Ectodermal cell (in vitro differentiated cells): ENCODE measurements at regions not wholly inside any gene's neighbourhood (a gene's known extent, or its start where the extent isn't known, plus 50 kb on each side); places are given as distances from the start of the nearest gene placed in this dataset.
"Not testable (repeated sequence)": the region's sequence is repeated elsewhere in the genome, so short reads cannot be mapped to it uniquely, and the experiment has no call there.

ENCODE experiments used
- H3K27ac ChIP-seq: 2 replicates; pipeline ENCODE4 v1.7.0; 2013; ENCODE audit warnings: mild to moderate bottlenecking, low read depth, low read length; ENCODE audit not compliant: insufficient read depth, poor library complexity, severe bottlenecking
- H3K27me3 ChIP-seq: 2 replicates; pipeline ENCODE4 v1.7.0; 2013; ENCODE audit warnings: mild to moderate bottlenecking, low read length; ENCODE audit not compliant: insufficient read depth, control insufficient read depth, poor library complexity, severe bottlenecking
- H3K36me3 ChIP-seq: one replicate; pipeline ENCODE4 v1.7.0; 2013; ENCODE audit warnings: low read length; ENCODE audit not compliant: control insufficient read depth, insufficient read depth
- H3K4me1 ChIP-seq: one replicate; pipeline ENCODE4 v1.7.0; 2013; ENCODE audit warnings: low read length; ENCODE audit not compliant: control insufficient read depth, insufficient read depth
- H3K4me3 ChIP-seq: 2 replicates; pipeline ENCODE4 v1.7.0; 2013; ENCODE audit warnings: low read depth, low read length, control low read depth; ENCODE audit not compliant: insufficient read depth
- H3K9me3 ChIP-seq: 2 replicates; pipeline ENCODE4 v1.7.0; 2013; ENCODE audit warnings: mild to moderate bottlenecking, low read length, moderate library complexity; ENCODE audit not compliant: control insufficient read depth
- WGBS, 2 experiments: methylation state at CpG; one replicate each; pipeline ENCODE4 v1.1.7; 2013; ENCODE audit warnings: missing lambda C conversion rate in 2 of 2; 5-methylcytosine and 5-hydroxymethylcytosine counted together

DNA sequence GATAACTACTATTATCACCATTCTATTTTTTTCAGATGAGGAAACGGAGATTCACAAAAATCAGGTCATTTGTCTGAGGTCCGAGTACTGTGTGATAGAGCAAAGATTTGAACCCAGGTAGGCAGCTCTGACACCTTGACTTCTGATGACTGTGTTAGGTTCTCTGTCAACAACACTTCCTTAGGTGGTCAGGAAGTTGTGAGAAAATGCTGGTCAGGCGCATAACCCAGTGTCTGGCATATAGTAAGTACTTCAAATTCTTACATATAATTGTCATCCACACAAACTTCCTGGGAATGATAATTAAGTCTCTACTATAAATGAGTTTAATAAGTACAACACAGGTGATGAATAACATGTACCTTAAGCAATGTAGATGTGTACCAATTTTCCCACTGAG, 381.5 kb downstream of the NEBL start:
- no peaks in the 10 kb centered on the region for H3K4me1 ChIP-seq
- H3K36me3 ChIP-seq = no peaks in the 10 kb centered on the region
- WGBS, 2 experiments = 76 to 84% methylated on average over 3 of the region's 3 CpGs
- H3K4me3 ChIP-seq = no peak overlapping the region
- H3K27ac ChIP-seq = no peak overlapping the region
- no peaks in the 10 kb centered on the region for H3K9me3 ChIP-seq
- no peaks in the 10 kb centered on the region for H3K27me3 ChIP-seq

DNA sequence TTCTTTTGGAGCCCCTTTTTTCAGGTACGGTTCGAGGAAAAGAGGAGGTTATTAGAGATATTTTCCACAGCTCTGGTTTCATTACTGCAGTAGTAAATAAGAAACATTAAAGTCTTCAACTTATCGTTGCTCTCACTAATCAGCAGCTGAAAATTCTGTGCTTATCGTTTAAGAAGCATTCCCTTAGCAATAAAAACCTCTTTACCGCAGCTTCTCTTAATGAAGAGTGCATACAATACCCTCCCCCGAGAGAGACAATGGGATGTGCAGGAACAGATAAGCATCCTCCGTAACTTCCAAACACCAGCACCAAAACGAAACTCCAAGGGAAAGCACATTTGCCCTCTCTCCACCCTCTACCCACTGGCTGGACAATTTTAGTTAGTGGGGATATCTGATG, 384.5 kb downstream of the NEBL start:
- Histone ChIP-seq H3K4me3 (no peak overlapping the region), H3K9me3 (no peaks in the 10 kb centered on the region), H3K4me1 (no peaks in the 10 kb centered on the region), H3K27ac (no peak overlapping the region), H3K36me3 (no peaks in the 10 kb centered on the region), H3K27me3 (no peaks in the 10 kb centered on the region)
- 91 to 93% methylated on average over 5 to 8 of the region's 8 CpGs for WGBS, 2 experiments

- H3K4me3 ChIP-seq = no peak overlapping the region
Observed at GRCh38 chr10:20508921-20509320, 388.2 kb downstream of the NEBL start.

DNA sequence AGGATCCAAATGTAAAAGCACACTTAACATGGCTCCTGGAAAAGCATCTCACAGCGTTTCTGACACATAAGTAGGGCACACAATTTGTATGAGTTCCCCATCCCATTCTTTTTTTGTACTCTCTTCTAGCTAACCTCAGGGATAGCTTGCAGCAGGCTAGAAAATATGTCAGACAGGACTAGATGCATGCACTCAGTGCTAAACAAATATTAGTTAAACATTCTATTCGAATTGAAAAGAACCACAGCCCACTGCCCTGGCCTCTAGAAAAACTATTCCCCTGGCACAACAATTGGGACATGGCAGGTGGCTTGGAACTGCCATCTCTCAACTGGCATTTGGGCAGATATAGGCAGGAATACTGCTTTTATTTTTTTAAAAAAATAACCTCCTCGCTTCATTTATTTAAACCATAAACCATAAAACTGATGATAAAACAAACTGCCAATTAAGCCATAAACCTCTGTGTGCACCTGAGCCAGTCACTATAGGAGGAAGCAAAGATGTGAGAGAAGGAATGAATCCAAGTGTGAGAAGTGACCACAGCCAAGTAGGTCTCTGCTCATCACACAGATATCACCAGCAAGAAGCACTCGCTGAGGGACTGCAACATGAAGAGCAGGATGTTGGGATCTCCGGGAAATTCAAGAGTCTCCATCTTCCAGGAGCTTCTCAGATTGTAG, 394.1 kb downstream of the NEBL start:
- Histone ChIP-seq H3K4me3 (no peak overlapping the region), H3K36me3 (no peaks in the 10 kb centered on the region), H3K27me3 (no peaks in the 10 kb centered on the region), H3K9me3 (no peaks in the 10 kb centered on the region), H3K27ac (no peak overlapping the region), H3K4me1 (no peaks in the 10 kb centered on the region)
- WGBS, 2 experiments = 93 to 97% methylated on average over 4 to 5 of the region's 5 CpGs

More at GRCh38 chr10:20508921-20509320, 388.2 kb downstream of the NEBL start:
- Histone ChIP-seq H3K27me3 (no peaks in the 10 kb centered on the region), H3K27ac (no peak overlapping the region), H3K9me3 (no peaks in the 10 kb centered on the region), H3K4me1 (no peaks in the 10 kb centered on the region), H3K36me3 (no peaks in the 10 kb centered on the region)

- no peak overlapping the region for H3K4me3 ChIP-seq
- WGBS, 2 experiments = 100% methylated on average over 1 of the region's 1 CpG; no CpG with 5 or more reads in 1 of the 2 experiments
- H3K9me3 ChIP-seq = no peaks in the 10 kb centered on the region
- no peak overlapping the region for H3K27ac ChIP-seq
- no peaks in the 10 kb centered on the region for H3K4me1 ChIP-seq
- H3K36me3 ChIP-seq = no peaks in the 10 kb centered on the region
- no peaks in the 10 kb centered on the region for H3K27me3 ChIP-seq
Observed at GRCh38 chr10:20494474-20494873, 402.6 kb downstream of the NEBL start.

DNA sequence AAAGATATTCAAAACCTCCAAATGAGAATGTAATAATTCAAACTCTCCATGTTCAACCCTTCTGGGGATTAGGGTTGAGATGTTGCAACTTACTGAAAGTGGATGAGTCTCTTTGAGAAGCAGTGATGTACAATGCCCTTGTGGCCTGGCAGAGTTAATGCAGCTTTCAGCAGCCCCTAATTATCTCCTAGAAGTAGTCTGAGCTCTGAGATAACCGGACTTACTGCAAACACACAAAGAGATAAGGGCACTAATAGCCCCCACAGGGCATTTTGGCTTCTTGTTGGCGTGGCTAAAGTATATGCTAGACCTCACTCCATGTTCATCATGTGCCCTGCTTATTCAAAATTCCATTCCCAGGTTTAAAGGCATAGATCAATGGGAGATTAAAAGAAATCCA, 404.7 kb downstream of the NEBL start:
- H3K36me3 ChIP-seq = no peaks in the 10 kb centered on the region
- no peaks in the 10 kb centered on the region for H3K9me3 ChIP-seq
- H3K4me3 ChIP-seq = no peak overlapping the region
- no peak overlapping the region for H3K27ac ChIP-seq
- H3K27me3 ChIP-seq = no peaks in the 10 kb centered on the region
- H3K4me1 ChIP-seq = no peaks in the 10 kb centered on the region
- WGBS, 2 experiments = 86 to 95% methylated on average over 2 of the region's 2 CpGs

DNA sequence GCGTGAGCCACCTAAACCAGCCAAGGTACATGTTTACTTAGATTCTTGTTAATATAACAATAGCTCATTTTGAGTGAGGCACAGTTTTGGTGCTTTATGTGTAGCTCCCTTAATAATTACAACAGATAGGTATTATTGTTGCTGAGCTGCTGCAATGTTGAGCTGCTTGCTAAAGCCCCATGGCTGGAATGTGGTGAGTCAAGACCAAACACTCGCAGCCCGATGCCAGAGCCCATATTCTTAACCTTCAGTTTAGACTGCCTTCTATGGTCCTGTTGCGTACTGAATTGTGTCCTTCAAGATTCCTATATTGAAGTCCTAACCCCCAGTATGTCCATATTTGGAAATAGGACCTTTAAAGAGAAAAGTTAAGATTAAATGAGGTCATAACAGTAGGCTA, 407.1 kb downstream of the NEBL start:
- H3K36me3 ChIP-seq = no peaks in the 10 kb centered on the region
- no peaks in the 10 kb centered on the region for H3K9me3 ChIP-seq
- no peaks in the 10 kb centered on the region for H3K4me1 ChIP-seq
- no peaks in the 10 kb centered on the region for H3K27me3 ChIP-seq
- H3K27ac ChIP-seq = no peak overlapping the region
- 90 to 98% methylated on average over 3 to 4 of the region's 4 CpGs for WGBS, 2 experiments
- H3K4me3 ChIP-seq = no peak overlapping the region

- 79 to 83% methylated on average over 1 of the region's 1 CpG for WGBS, 2 experiments
- no peaks in the 10 kb centered on the region for H3K4me1 ChIP-seq
- H3K9me3 ChIP-seq = no peaks in the 10 kb centered on the region
- H3K27ac ChIP-seq = no peak overlapping the region
- no peaks in the 10 kb centered on the region for H3K36me3 ChIP-seq
- no peak overlapping the region for H3K4me3 ChIP-seq
- H3K27me3 ChIP-seq = no peaks in the 10 kb centered on the region
Observed at GRCh38 chr10:20486791-20487190, 410.3 kb downstream of the NEBL start.

DNA sequence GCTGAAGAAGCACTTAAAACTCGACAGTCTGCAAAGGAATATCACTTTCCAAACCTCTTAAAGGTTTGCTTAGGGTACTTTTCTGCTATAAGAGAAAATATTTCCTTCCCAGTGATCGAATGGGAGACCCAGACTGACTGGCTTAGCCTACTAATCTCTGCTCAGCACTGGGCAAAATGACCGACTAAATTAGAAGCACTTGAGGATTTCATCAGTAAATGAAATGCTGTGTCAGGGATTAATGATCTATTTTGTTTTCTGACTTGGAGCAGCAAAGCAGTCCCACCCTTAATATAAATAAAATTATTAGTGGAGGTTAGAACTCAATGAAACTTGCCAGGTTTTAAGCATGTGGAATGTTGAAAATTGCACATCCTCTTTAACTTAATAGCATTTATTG, 411.6 kb downstream of the NEBL start:
- Histone ChIP-seq H3K9me3 (no peaks in the 10 kb centered on the region), H3K36me3 (no peaks in the 10 kb centered on the region), H3K4me3 (no peak overlapping the region), H3K4me1 (no peaks in the 10 kb centered on the region), H3K27ac (no peak overlapping the region), H3K27me3 (no peaks in the 10 kb centered on the region)
- 91 to 96% methylated on average over 3 of the region's 3 CpGs for WGBS, 2 experiments

- Histone ChIP-seq H3K36me3 (no peaks in the 10 kb centered on the region), H3K27ac (no peak overlapping the region), H3K4me3 (no peak overlapping the region), H3K9me3 (no peaks in the 10 kb centered on the region), H3K27me3 (no peaks in the 10 kb centered on the region), H3K4me1 (no peaks in the 10 kb centered on the region)
- 74 to 80% methylated on average over 1 to 2 of the region's 2 CpGs for WGBS, 2 experiments
Observed at GRCh38 chr10:20481054-20481453, 416.1 kb downstream of the NEBL start.

DNA sequence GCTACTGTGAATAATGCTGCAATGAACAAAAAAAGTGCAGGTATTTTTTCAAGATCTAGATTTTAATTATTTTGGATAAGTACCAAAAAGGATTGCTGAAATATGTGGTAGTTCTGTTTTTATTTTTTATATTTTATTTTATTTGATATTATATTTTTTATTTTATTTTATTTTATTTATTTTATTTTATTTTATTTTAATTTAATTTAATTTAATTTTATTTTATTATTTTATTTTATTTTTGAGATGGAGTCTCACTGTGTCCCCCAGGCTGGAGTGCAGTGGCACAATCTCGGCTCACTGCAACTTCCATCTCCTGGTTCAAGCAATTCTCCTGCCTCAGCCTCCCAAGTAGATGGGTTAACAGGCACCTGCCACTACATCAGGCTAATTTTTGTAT, 416.5 kb downstream of the NEBL start:
- not testable (repeated sequence) for H3K27me3 ChIP-seq, H3K9me3 ChIP-seq, H3K4me3 ChIP-seq, H3K4me1 ChIP-seq, H3K36me3 ChIP-seq, H3K27ac ChIP-seq
- WGBS, 2 experiments = 86 to 97% methylated on average over 1 of the region's 1 CpG
